Chondrocyte (in vitro differentiated cells): ENCODE measurements at regions not wholly inside any gene's neighbourhood (a gene's known extent, or its start where the extent isn't known, plus 50 kb on each side); places are given as distances from the start of the nearest gene placed in this dataset.

ENCODE experiments used
- DNase-seq: peaks from one replicate; pipeline ENCODE4 v3.0.0; 2021; ENCODE audit warnings: mixed read lengths, low spot score
- H3K27ac Mint-ChIP-seq: one replicate; pipeline ENCODE4 v1.8.0; 2021; ENCODE audit warnings: mild to moderate bottlenecking, moderate library complexity, mixed read lengths; ENCODE audit not compliant: unreplicated experiment
- H3K27me3 Mint-ChIP-seq: 2 replicates; pipeline ENCODE4 v1.8.0; 2021; ENCODE audit warnings: low read depth, mixed read lengths
- H3K36me3 Mint-ChIP-seq: 2 replicates; pipeline ENCODE4 v1.8.0; 2021; ENCODE audit warnings: low read depth, mixed read lengths
- H3K4me1 Mint-ChIP-seq: 2 replicates; pipeline ENCODE4 v1.8.0; 2021; ENCODE audit warnings: low read depth, mild to moderate bottlenecking, mixed read lengths
- H3K4me3 Mint-ChIP-seq: one replicate; pipeline ENCODE4 v1.8.0; 2021; ENCODE audit warnings: mild to moderate bottlenecking, moderate library complexity, mixed read lengths; ENCODE audit not compliant: unreplicated experiment
- H3K9me3 Mint-ChIP-seq: 2 replicates; pipeline ENCODE4 v1.8.0; 2021; ENCODE audit warnings: low read depth, mixed read lengths
- CTCF ChIP-seq: fragments of 200-600 bp; sonication (generic); IDR thresholded peaks from 2 replicates; pipeline ENCODE4 v1.5.0; 2021; ENCODE audit warnings: antibody characterized with exemption, mild to moderate bottlenecking, moderate library complexity

GRCh38 chr21:19392390-19392789 is 988.8 kb upstream of the TMPRSS15 start:
- no peaks in the 10 kb centered on the region for H3K36me3 Mint-ChIP-seq
- no peaks in the 10 kb centered on the region for H3K4me1 Mint-ChIP-seq
- no peak overlapping the region for H3K27ac Mint-ChIP-seq
- no peak overlapping the region for H3K4me3 Mint-ChIP-seq
- peaks cover 2% of the 10 kb centered on the region for H3K9me3 Mint-ChIP-seq
- DNase-seq: no peak
- no peak for TF ChIP-seq CTCF
- H3K27me3 Mint-ChIP-seq: no peaks in the 10 kb centered on the region

GRCh38 chr21:19400223-19400770 is 996.7 kb upstream of the TMPRSS15 start:
- Mint-ChIP-seq H3K27me3 (no peaks in the 10 kb centered on the region), H3K27ac (no peak overlapping the region), H3K9me3 (no peaks in the 10 kb centered on the region), H3K4me1 (no peaks in the 10 kb centered on the region), H3K36me3 (no peaks in the 10 kb centered on the region), H3K4me3 (no peak overlapping the region)
- TF ChIP-seq CTCF: no peak
- no peak for DNase-seq

- no peak overlapping the region for H3K27ac Mint-ChIP-seq
- no peaks in the 10 kb centered on the region for H3K9me3 Mint-ChIP-seq
- DNase-seq: no peak
- no peak overlapping the region for H3K4me3 Mint-ChIP-seq
- no peaks in the 10 kb centered on the region for H3K27me3 Mint-ChIP-seq
- no peaks in the 10 kb centered on the region for H3K4me1 Mint-ChIP-seq
- no peak for TF ChIP-seq CTCF
- no peaks in the 10 kb centered on the region for H3K36me3 Mint-ChIP-seq
Observed at GRCh38 chr21:19402870-19403269, 999.3 kb upstream of the TMPRSS15 start.

- H3K27me3 Mint-ChIP-seq: no peaks in the 10 kb centered on the region
- no peak for DNase-seq
- H3K4me3 Mint-ChIP-seq: no peak overlapping the region
- no peaks in the 10 kb centered on the region for H3K4me1 Mint-ChIP-seq
- no peak overlapping the region for H3K27ac Mint-ChIP-seq
- no peaks in the 10 kb centered on the region for H3K36me3 Mint-ChIP-seq
- no peaks in the 10 kb centered on the region for H3K9me3 Mint-ChIP-seq
- TF ChIP-seq CTCF: no peak
Observed at GRCh38 chr21:19405326-19405725, 1001.7 kb upstream of the TMPRSS15 start.

GRCh38 chr21:19420565-19420964 is 1017.0 kb upstream of the TMPRSS15 start:
- TF ChIP-seq CTCF: no peak
- Mint-ChIP-seq H3K36me3 (peaks cover 4% of the 10 kb centered on the region), H3K9me3 (peaks cover 21% of the 10 kb centered on the region), H3K4me3 (no peak overlapping the region), H3K27me3 (no peaks in the 10 kb centered on the region), H3K4me1 (peaks cover 5% of the 10 kb centered on the region), H3K27ac (no peak overlapping the region)
- no peak for DNase-seq
